Uterus (tissue), 2 donors: ENCODE measurements at regions not wholly inside any gene's neighbourhood (a gene's known extent, or its start where the extent isn't known, plus 50 kb on each side); places are given as distances from the start of the nearest gene placed in this dataset.

Experiments used
- POLR2A ChIP-seq, 2 donors: fragments of 450-650 bp; IDR thresholded peaks; one replicate each; pipeline ENCODE4 v1.6.1; 2016; ENCODE audit warnings: antibody characterized with exemption in 2 of 2, mild to moderate bottlenecking in 1 of 2, moderate library complexity in 1 of 2
- TF ChIP-seq, protein P1 (sequence below), 4 experiments: fragments of 200-600 bp in 2 of 4; fragments of 450-650 bp in 2 of 4; sonication (generic) in 2 of 4; IDR thresholded peaks; one replicate each; pipeline ENCODE4 v1.5.1; 2016 to 2019; ENCODE audit warnings: antibody characterized with exemption in 4 of 4, mild to moderate bottlenecking in 2 of 4, moderate library complexity in 1 of 4

GRCh38 chr6:156046841-156047449 is 591.3 kb upstream of the NOX3 start:
- no peak for TF ChIP-seq POLR2A (IDR thresholded peaks at IDR 0.05)
- TF ChIP-seq, protein P1, sequence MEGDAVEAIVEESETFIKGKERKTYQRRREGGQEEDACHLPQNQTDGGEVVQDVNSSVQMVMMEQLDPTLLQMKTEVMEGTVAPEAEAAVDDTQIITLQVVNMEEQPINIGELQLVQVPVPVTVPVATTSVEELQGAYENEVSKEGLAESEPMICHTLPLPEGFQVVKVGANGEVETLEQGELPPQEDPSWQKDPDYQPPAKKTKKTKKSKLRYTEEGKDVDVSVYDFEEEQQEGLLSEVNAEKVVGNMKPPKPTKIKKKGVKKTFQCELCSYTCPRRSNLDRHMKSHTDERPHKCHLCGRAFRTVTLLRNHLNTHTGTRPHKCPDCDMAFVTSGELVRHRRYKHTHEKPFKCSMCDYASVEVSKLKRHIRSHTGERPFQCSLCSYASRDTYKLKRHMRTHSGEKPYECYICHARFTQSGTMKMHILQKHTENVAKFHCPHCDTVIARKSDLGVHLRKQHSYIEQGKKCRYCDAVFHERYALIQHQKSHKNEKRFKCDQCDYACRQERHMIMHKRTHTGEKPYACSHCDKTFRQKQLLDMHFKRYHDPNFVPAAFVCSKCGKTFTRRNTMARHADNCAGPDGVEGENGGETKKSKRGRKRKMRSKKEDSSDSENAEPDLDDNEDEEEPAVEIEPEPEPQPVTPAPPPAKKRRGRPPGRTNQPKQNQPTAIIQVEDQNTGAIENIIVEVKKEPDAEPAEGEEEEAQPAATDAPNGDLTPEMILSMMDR (IDR thresholded peaks at IDR 0.05) = no peak
